Glutamatergic neuron (in vitro differentiated cells): ENCODE measurements at regions not wholly inside any gene's neighbourhood (a gene's known extent, or its start where the extent isn't known, plus 50 kb on each side); places are given as distances from the start of the nearest gene placed in this dataset.

Experiments
- DNase-seq: peaks from one replicate; pipeline ENCODE4 v3.0.0; 2022
- H3K27ac Mint-ChIP-seq: one replicate; pipeline ENCODE4 v1.8.0; 2020; ENCODE audit warnings: mild to moderate bottlenecking, mixed read lengths, inconsistent platforms; ENCODE audit not compliant: unreplicated experiment
- H3K27me3 Mint-ChIP-seq: one replicate; pipeline ENCODE4 v1.8.0; 2020; ENCODE audit warnings: mild to moderate bottlenecking, moderate library complexity, mixed read lengths, inconsistent platforms; ENCODE audit not compliant: unreplicated experiment
- H3K36me3 Mint-ChIP-seq: one replicate; pipeline ENCODE4 v1.8.0; 2020; ENCODE audit warnings: mild to moderate bottlenecking, mixed read lengths, inconsistent platforms; ENCODE audit not compliant: unreplicated experiment
- H3K4me1 Mint-ChIP-seq: one replicate; pipeline ENCODE4 v1.8.0; 2020; ENCODE audit warnings: mild to moderate bottlenecking, low read depth, mixed read lengths, inconsistent platforms; ENCODE audit not compliant: unreplicated experiment
- H3K4me3 Mint-ChIP-seq: one replicate; pipeline ENCODE4 v1.8.0; 2020; ENCODE audit warnings: mild to moderate bottlenecking, mixed read lengths, inconsistent platforms; ENCODE audit not compliant: unreplicated experiment
- H3K9me3 Mint-ChIP-seq: one replicate; pipeline ENCODE4 v1.8.0; 2020; ENCODE audit warnings: mild to moderate bottlenecking, moderate library complexity, mixed read lengths, inconsistent platforms; ENCODE audit not compliant: unreplicated experiment
- CTCF ChIP-seq: fragments of 200-600 bp; sonication (generic); IDR thresholded peaks from one replicate; pipeline ENCODE4 v1.5.0; 2021; ENCODE audit not compliant: partially characterized antibody, unreplicated experiment

GRCh38 chr13:72346716-72347115 lies 380.7 kb downstream of the MZT1 start:
- no peak for DNase-seq
- Mint-ChIP-seq H3K4me1 (peaks cover 8% of the 10 kb centered on the region), H3K9me3 (no peaks in the 10 kb centered on the region), H3K27me3 (peaks cover 2% of the 10 kb centered on the region), H3K36me3 (no peaks in the 10 kb centered on the region), H3K4me3 (no peak overlapping the region), H3K27ac (no peak overlapping the region)
- TF ChIP-seq CTCF: no peak

- DNase-seq: no peak
- TF ChIP-seq CTCF: no peak
- H3K36me3 Mint-ChIP-seq: no peaks in the 10 kb centered on the region
- H3K4me1 Mint-ChIP-seq: peaks cover 8% of the 10 kb centered on the region
- peaks cover 5% of the 10 kb centered on the region for H3K9me3 Mint-ChIP-seq
- H3K4me3 Mint-ChIP-seq: no peak overlapping the region
- no peaks in the 10 kb centered on the region for H3K27me3 Mint-ChIP-seq
- no peak overlapping the region for H3K27ac Mint-ChIP-seq
Observed at GRCh38 chr13:72342364-72342763, 385.1 kb downstream of the MZT1 start.

GRCh38 chr13:72341904-72342303 lies 385.5 kb downstream of the MZT1 start:
- DNase-seq: no peak
- TF ChIP-seq CTCF: no peak
- no peaks in the 10 kb centered on the region for H3K27me3 Mint-ChIP-seq
- no peaks in the 10 kb centered on the region for H3K36me3 Mint-ChIP-seq
- H3K9me3 Mint-ChIP-seq: peaks cover 5% of the 10 kb centered on the region
- no peak overlapping the region for H3K27ac Mint-ChIP-seq
- no peak overlapping the region for H3K4me3 Mint-ChIP-seq
- H3K4me1 Mint-ChIP-seq: peaks cover 8% of the 10 kb centered on the region

- Mint-ChIP-seq H3K4me1 (peaks cover 9% of the 10 kb centered on the region), H3K27ac (no peak overlapping the region), H3K9me3 (no peaks in the 10 kb centered on the region), H3K36me3 (no peaks in the 10 kb centered on the region), H3K4me3 (no peak overlapping the region), H3K27me3 (no peaks in the 10 kb centered on the region)
- TF ChIP-seq CTCF: no peak
- DNase-seq: no peak
Observed at GRCh38 chr13:72317346-72318109, 409.9 kb downstream of the MZT1 start.

- Mint-ChIP-seq H3K4me1 (peaks cover 9% of the 10 kb centered on the region), H3K27ac (no peak overlapping the region), H3K9me3 (no peaks in the 10 kb centered on the region), H3K36me3 (no peaks in the 10 kb centered on the region), H3K27me3 (no peaks in the 10 kb centered on the region), H3K4me3 (no peak overlapping the region)
- TF ChIP-seq CTCF: no peak
- DNase-seq: no peak
Observed at GRCh38 chr13:72316716-72317115, 410.7 kb downstream of the MZT1 start.
